ENCODE measurements at regions not wholly inside any gene's neighbourhood (a gene's known extent, or its start where the extent isn't known, plus 50 kb on each side); places are given as distances from the start of the nearest gene placed in this dataset.

DNA sequence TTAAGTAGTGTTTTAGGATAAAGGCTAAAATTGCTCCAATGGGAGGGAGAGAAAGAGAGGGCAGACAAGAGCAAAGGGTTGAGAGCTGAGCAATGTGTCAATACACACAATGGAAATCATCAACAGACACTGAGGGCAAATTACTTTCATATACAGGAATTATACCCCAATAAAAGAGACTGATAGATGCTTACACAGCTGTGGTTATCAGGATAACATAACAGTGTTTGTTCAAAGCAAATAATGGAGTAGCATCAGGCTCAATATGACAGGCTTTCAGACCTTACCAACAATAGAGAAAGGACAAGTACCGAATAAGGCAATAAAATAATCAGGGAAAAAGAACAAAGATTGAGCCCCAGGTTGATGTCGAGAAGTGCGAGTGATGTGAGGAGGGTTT lies 53.4 kb upstream of the DIO2 start:
- Histone ChIP-seq H3K36me3 (ENCODE audit: insufficient read depth, low read length, poor library complexity, severe bottlenecking) (no peaks in the 10 kb centered on the region), H3K27ac (ENCODE audit: low read depth, low read length, poor library complexity, severe bottlenecking) (no peak overlapping the region), H3K27me3 (replicated peaks; ENCODE audit: insufficient read depth, low read depth, low read length, poor library complexity) (no peaks in the 10 kb centered on the region), H3K4me3 (ENCODE audit: low read depth, low read length, poor library complexity, severe bottlenecking) (no peak overlapping the region), H3K4me1 (ENCODE audit: insufficient read depth, low read length, poor library complexity, severe bottlenecking) (no peaks in the 10 kb centered on the region), H3K9me3 (ENCODE audit: low read depth, low read length, poor library complexity, severe bottlenecking) (no peaks in the 10 kb centered on the region)
- intact Hi-C loops (cut with micrococcal nuclease; ENCODE audit: unreplicated experiment) = no loop called here
- no TSS peak for BruUV-seq (replicated peaks)
- DNase-seq (ENCODE audit: low spot score) = no peak
- CTCF ChIA-PET = no interaction called here
- POLR2A ChIA-PET (ENCODE audit: low non-redundant PET) = no interaction called here
- TF ChIP-seq, protein P1, sequence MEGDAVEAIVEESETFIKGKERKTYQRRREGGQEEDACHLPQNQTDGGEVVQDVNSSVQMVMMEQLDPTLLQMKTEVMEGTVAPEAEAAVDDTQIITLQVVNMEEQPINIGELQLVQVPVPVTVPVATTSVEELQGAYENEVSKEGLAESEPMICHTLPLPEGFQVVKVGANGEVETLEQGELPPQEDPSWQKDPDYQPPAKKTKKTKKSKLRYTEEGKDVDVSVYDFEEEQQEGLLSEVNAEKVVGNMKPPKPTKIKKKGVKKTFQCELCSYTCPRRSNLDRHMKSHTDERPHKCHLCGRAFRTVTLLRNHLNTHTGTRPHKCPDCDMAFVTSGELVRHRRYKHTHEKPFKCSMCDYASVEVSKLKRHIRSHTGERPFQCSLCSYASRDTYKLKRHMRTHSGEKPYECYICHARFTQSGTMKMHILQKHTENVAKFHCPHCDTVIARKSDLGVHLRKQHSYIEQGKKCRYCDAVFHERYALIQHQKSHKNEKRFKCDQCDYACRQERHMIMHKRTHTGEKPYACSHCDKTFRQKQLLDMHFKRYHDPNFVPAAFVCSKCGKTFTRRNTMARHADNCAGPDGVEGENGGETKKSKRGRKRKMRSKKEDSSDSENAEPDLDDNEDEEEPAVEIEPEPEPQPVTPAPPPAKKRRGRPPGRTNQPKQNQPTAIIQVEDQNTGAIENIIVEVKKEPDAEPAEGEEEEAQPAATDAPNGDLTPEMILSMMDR (conservative IDR thresholded peaks at IDR 0.05; ENCODE audit: low read depth, low read length) = no peak
- no peak for TF ChIP-seq EZH2 (IDR thresholded peaks at IDR 0.05; ENCODE audit: borderline replicate concordance, low read depth, low read length, poor library complexity, severe bottlenecking)
